Activated naive CD4-positive, alpha-beta T cell treated with anti-CD3 and anti-CD28 coated beads, Interleukin-2, amount 50 U/mL, for 24 hours (primary cell): ENCODE measurements at regions not wholly inside any gene's neighbourhood (a gene's known extent, or its start where the extent isn't known, plus 50 kb on each side); places are given as distances from the start of the nearest gene placed in this dataset.

Source experiments
- H3K27ac Mint-ChIP-seq: one replicate; pipeline ENCODE4 v1.8.0; 2021; ENCODE audit warnings: mild to moderate bottlenecking, mixed read lengths
- H3K27me3 Mint-ChIP-seq: one replicate; pipeline ENCODE4 v1.8.0; 2021; ENCODE audit warnings: mixed read lengths
- H3K36me3 Mint-ChIP-seq: one replicate; pipeline ENCODE4 v1.8.0; 2021; ENCODE audit warnings: mixed read lengths
- H3K4me1 Mint-ChIP-seq: one replicate; pipeline ENCODE4 v1.8.0; 2021; ENCODE audit warnings: mixed read lengths
- H3K4me3 Mint-ChIP-seq: one replicate; pipeline ENCODE4 v1.8.0; 2021; ENCODE audit warnings: mild to moderate bottlenecking, mixed read lengths
- H3K9me3 Mint-ChIP-seq: one replicate; pipeline ENCODE4 v1.8.0; 2021; ENCODE audit warnings: mixed read lengths

DNA sequence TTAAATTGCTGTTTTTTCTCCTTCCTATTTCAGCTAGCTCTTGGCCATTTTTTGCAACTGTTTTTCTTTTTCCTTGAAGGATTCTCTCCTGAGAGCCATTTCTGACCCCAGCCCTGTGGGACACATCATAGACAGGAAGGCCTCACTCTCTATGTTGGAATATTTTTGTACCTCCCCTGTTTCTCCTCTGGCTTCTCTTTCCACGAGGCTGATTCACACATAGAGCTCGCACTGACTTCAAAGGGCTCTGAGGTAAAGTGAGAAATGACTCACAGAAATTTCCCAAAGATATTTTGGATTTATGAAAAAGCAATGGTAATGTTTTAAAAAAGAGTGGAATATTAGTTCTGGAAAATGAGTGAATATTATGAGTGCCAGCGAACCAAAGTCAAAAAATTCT lies 181.7 kb upstream of the IGFBP7 start:
- no peak overlapping the region for H3K27ac Mint-ChIP-seq

GRCh38 chr4:57287687-57288604 lies 177.8 kb upstream of the IGFBP7 start:
- Mint-ChIP-seq H3K4me3 (no peak overlapping the region), H3K27ac (no peak overlapping the region), H3K36me3 (no peaks in the 10 kb centered on the region), H3K27me3 (no peaks in the 10 kb centered on the region), H3K4me1 (no peaks in the 10 kb centered on the region), H3K9me3 (peaks cover 4% of the 10 kb centered on the region)

More for the DNA sequence above, 181.7 kb upstream of the IGFBP7 start:
- Mint-ChIP-seq H3K4me1 (no peaks in the 10 kb centered on the region), H3K4me3 (no peak overlapping the region), H3K27me3 (no peaks in the 10 kb centered on the region), H3K36me3 (no peaks in the 10 kb centered on the region), H3K9me3 (peaks cover 4% of the 10 kb centered on the region)

- no peaks in the 10 kb centered on the region for H3K4me1 Mint-ChIP-seq
- peaks cover 5% of the 10 kb centered on the region for H3K27me3 Mint-ChIP-seq
- H3K36me3 Mint-ChIP-seq, result no peaks in the 10 kb centered on the region
- H3K4me3 Mint-ChIP-seq, result no peak overlapping the region
- no peak overlapping the region for H3K27ac Mint-ChIP-seq
- peaks cover 4% of the 10 kb centered on the region for H3K9me3 Mint-ChIP-seq
Observed at GRCh38 chr4:57282933-57283310, 172.7 kb upstream of the IGFBP7 start.

DNA sequence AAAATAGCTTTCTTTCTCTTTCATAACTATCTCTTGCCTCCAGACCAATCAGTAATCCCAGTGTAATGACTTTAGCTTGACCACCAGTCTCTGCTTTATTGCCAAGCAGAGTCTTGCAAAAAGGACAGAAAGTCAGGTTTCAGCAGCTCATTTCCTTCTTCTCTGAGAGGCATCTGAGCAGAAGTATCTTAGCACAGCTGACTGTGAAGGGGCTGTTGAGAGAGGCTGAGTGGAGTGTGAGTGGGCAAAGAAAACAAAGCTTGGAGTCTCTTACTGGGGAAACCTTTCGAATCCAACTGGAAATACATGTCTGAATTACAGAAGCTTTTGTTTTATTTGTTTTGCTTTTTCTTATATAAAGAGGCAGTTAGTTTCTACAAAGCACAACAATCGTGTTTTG lies 170.3 kb upstream of the IGFBP7 start:
- no peaks in the 10 kb centered on the region for H3K36me3 Mint-ChIP-seq

GRCh38 chr4:57278780-57279179 lies 168.6 kb upstream of the IGFBP7 start:
- Mint-ChIP-seq H3K4me1 (no peaks in the 10 kb centered on the region), H3K36me3 (no peaks in the 10 kb centered on the region), H3K4me3 (no peak overlapping the region), H3K27me3 (peaks cover 7% of the 10 kb centered on the region), H3K9me3 (no peaks in the 10 kb centered on the region), H3K27ac (no peak overlapping the region)

More for the DNA sequence above, 170.3 kb upstream of the IGFBP7 start:
- H3K4me1 Mint-ChIP-seq, result no peaks in the 10 kb centered on the region
- no peak overlapping the region for H3K4me3 Mint-ChIP-seq
- no peaks in the 10 kb centered on the region for H3K9me3 Mint-ChIP-seq
- H3K27me3 Mint-ChIP-seq, result peaks cover 5% of the 10 kb centered on the region
- H3K27ac Mint-ChIP-seq, result no peak overlapping the region

GRCh38 chr4:57274082-57274481 lies 163.9 kb upstream of the IGFBP7 start:
- Mint-ChIP-seq H3K27me3 (peaks cover 2% of the 10 kb centered on the region), H3K4me3 (no peak overlapping the region), H3K4me1 (no peaks in the 10 kb centered on the region), H3K27ac (no peak overlapping the region), H3K9me3 (no peaks in the 10 kb centered on the region), H3K36me3 (no peaks in the 10 kb centered on the region)

GRCh38 chr4:57270346-57270745 lies 160.2 kb upstream of the IGFBP7 start:
- no peaks in the 10 kb centered on the region for H3K4me1 Mint-ChIP-seq
- H3K9me3 Mint-ChIP-seq, result no peaks in the 10 kb centered on the region
- H3K36me3 Mint-ChIP-seq, result no peaks in the 10 kb centered on the region
- H3K4me3 Mint-ChIP-seq, result no peak overlapping the region
- no peak overlapping the region for H3K27ac Mint-ChIP-seq
- peaks cover 2% of the 10 kb centered on the region for H3K27me3 Mint-ChIP-seq

- peaks cover 4% of the 10 kb centered on the region for H3K27me3 Mint-ChIP-seq
- H3K4me1 Mint-ChIP-seq, result no peaks in the 10 kb centered on the region
- H3K9me3 Mint-ChIP-seq, result peaks cover 11% of the 10 kb centered on the region
- no peak overlapping the region for H3K4me3 Mint-ChIP-seq
- no peaks in the 10 kb centered on the region for H3K36me3 Mint-ChIP-seq
- H3K27ac Mint-ChIP-seq, result no peak overlapping the region
Observed at GRCh38 chr4:57265831-57266582, 155.8 kb upstream of the IGFBP7 start.

DNA sequence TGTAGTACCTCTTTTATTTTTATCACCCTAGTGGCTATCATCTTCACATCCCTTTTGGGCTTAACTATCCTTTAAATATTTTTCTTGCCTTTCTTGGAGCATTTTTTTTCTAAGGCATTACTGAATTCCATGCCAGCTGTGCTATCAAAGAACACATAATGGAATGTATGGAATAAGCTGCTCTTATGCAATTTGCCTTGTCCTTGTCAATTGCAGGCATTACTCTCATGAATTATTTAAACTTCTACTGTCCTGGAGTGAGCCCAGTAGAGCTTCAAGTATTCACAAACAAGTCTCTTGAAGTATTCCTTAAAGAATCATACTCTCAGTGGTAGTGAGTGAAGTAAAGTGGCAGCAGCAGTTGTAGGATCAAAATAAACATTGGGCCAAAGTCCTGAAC lies 144.6 kb upstream of the IGFBP7 start:
- H3K4me1 Mint-ChIP-seq, result no peaks in the 10 kb centered on the region
- no peak overlapping the region for H3K4me3 Mint-ChIP-seq
- no peaks in the 10 kb centered on the region for H3K9me3 Mint-ChIP-seq
- no peaks in the 10 kb centered on the region for H3K36me3 Mint-ChIP-seq
- no peak overlapping the region for H3K27ac Mint-ChIP-seq
- H3K27me3 Mint-ChIP-seq, result no peaks in the 10 kb centered on the region

DNA sequence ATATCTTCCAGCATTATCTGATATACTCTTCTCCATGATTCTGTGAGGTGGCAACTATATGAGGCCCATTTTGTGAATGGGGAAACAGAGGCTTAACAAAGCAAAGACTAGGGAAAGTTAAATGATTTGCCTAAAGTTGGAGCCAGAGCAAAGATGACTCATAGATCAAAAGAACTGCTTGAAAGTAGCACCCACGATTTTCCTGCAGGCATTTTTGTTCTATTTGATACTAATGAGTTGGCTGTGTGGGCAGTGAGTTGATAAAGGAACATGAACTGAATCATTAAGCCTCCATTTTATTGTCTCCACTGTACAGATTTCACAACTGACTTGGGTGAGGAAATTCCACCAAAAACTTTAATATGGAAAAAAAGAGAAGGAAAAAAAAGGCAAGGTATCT lies 138.9 kb upstream of the IGFBP7 start:
- Mint-ChIP-seq H3K36me3 (no peaks in the 10 kb centered on the region), H3K9me3 (peaks cover 4% of the 10 kb centered on the region), H3K4me1 (no peaks in the 10 kb centered on the region), H3K27me3 (peaks cover 4% of the 10 kb centered on the region), H3K27ac (no peak overlapping the region), H3K4me3 (no peak overlapping the region)

GRCh38 chr4:57243076-57243475 lies 132.9 kb upstream of the IGFBP7 start:
- peaks cover 4% of the 10 kb centered on the region for H3K9me3 Mint-ChIP-seq
- H3K27ac Mint-ChIP-seq, result no peak overlapping the region
- H3K4me3 Mint-ChIP-seq, result no peak overlapping the region
- no peaks in the 10 kb centered on the region for H3K4me1 Mint-ChIP-seq
- H3K27me3 Mint-ChIP-seq, result peaks cover 6% of the 10 kb centered on the region
- H3K36me3 Mint-ChIP-seq, result no peaks in the 10 kb centered on the region

- no peaks in the 10 kb centered on the region for H3K4me1 Mint-ChIP-seq
Observed at GRCh38 chr4:57234252-57234775, 124.1 kb upstream of the IGFBP7 start.

GRCh38 chr4:57233386-57233785 lies 123.2 kb upstream of the IGFBP7 start:
- H3K36me3 Mint-ChIP-seq, result no peaks in the 10 kb centered on the region
- no peaks in the 10 kb centered on the region for H3K4me1 Mint-ChIP-seq
- no peaks in the 10 kb centered on the region for H3K9me3 Mint-ChIP-seq
- H3K27ac Mint-ChIP-seq, result no peak overlapping the region
- peaks cover 1% of the 10 kb centered on the region for H3K27me3 Mint-ChIP-seq
- H3K4me3 Mint-ChIP-seq, result no peak overlapping the region

More at GRCh38 chr4:57234252-57234775, 124.1 kb upstream of the IGFBP7 start:
- Mint-ChIP-seq H3K27me3 (no peaks in the 10 kb centered on the region), H3K27ac (no peak overlapping the region), H3K9me3 (no peaks in the 10 kb centered on the region), H3K4me3 (no peak overlapping the region), H3K36me3 (no peaks in the 10 kb centered on the region)

DNA sequence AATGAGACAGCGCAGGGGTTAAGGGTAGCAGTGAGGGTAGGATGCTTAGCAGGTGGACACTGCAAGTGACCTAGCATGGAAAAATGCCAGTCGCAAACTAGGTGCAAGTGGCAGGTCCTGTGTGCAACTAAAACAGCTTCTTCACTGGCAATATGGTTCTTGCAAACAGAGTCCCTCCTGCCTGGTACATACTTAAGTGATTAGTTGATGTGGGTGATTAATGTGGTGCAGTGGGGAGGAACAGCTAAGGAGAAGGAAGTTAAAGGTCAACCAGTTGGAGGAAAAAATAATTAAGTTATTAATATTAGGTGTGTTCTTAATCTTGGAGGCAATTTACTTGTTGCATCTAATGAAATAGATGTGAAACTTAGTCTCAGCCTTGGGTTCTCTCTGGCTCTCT lies 121.6 kb upstream of the IGFBP7 start:
- Mint-ChIP-seq H3K4me3 (no peak overlapping the region), H3K4me1 (no peaks in the 10 kb centered on the region), H3K36me3 (no peaks in the 10 kb centered on the region), H3K27me3 (peaks cover 6% of the 10 kb centered on the region), H3K27ac (no peak overlapping the region), H3K9me3 (no peaks in the 10 kb centered on the region)

DNA sequence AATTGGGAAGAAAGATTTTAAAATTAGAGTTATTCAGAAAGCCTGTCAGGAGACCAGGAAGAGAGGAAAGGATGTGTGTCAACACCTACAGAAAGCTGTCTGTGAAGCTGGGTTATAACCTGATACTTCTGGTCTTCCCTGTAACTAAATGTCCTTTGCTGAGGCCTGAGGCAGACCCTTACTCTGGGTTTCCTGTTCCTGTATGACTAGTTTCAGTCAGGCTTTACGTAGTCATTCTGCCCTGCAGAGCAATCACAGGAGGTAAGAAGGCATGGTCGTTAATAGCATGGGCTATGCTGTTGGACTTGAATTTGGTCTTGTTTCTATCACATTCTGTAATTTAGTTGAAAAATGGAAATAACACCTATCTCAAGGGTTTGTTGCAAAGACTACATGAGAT lies 110.5 kb upstream of the IGFBP7 start:
- peaks cover 2% of the 10 kb centered on the region for H3K27me3 Mint-ChIP-seq
- no peaks in the 10 kb centered on the region for H3K4me1 Mint-ChIP-seq
- no peaks in the 10 kb centered on the region for H3K36me3 Mint-ChIP-seq
- H3K9me3 Mint-ChIP-seq, result no peaks in the 10 kb centered on the region
- no peak overlapping the region for H3K27ac Mint-ChIP-seq
- no peak overlapping the region for H3K4me3 Mint-ChIP-seq

DNA sequence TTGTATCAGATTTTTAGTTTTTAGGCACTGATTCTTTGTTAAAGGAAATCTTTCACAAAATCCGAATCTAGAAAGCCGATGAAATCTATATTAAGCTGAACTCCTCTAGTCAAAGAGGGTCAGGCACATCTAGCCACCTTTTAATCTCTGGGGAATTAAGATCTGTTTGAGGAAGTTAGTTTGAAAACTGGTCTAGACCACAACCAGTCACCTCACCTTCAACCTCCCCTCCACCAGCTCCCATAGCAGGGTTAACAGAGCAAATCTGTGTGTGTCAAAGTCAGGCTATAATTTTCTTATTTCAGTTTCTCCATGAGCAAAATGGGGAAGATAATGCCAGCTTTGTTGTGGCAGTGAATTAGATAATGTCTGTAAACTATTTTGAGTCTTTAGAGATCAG lies 110.0 kb upstream of the IGFBP7 start:
- Mint-ChIP-seq H3K9me3 (no peaks in the 10 kb centered on the region), H3K27me3 (peaks cover 2% of the 10 kb centered on the region), H3K4me1 (no peaks in the 10 kb centered on the region), H3K27ac (no peak overlapping the region), H3K36me3 (no peaks in the 10 kb centered on the region), H3K4me3 (no peak overlapping the region)
